ENCODE measurements at regions not wholly inside any gene's neighbourhood (a gene's known extent, or its start where the extent isn't known, plus 50 kb on each side); places are given as distances from the start of the nearest gene placed in this dataset.

GRCh38 chr4:23697722-23698121 is 192.1 kb downstream of the PPARGC1A start:
- Mint-ChIP-seq H3K36me3 (ENCODE audit: insufficient read depth) (no peaks in the 10 kb centered on the region), H3K9me3 (ENCODE audit: low read depth) (no peaks in the 10 kb centered on the region)

DNA sequence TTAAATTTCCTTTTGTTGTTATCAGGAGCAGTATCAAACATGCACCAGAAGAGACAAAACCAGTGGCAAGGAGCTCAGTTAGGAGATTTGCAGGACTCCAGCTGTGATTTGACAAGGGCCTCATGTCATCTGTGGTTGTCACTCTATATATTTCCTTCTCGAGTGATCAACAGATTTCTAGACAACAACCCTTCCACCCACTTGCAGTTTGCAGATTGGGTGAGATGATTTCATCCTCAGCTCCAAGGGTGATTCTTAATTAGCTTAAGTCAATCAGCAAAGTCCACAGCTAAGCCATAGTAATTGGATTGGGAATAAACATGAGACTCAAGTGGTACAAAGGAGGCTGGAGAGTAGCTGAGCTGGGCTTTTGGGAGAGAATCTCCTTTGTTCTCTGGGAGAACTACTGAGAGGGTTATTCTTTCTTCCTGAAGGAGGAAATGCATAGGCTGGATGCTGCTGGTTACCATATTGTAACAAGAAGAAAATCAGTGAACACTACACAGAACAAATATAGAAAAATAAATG is 192.8 kb downstream of the PPARGC1A start:
- no peak for DNase-seq (ENCODE audit: low spot score, unreplicated experiment)
- no peak overlapping the region for H3K27ac Mint-ChIP-seq
- no peaks in the 10 kb centered on the region for H3K4me1 Mint-ChIP-seq (ENCODE audit: low read depth)
- TF ChIP-seq, protein P1, sequence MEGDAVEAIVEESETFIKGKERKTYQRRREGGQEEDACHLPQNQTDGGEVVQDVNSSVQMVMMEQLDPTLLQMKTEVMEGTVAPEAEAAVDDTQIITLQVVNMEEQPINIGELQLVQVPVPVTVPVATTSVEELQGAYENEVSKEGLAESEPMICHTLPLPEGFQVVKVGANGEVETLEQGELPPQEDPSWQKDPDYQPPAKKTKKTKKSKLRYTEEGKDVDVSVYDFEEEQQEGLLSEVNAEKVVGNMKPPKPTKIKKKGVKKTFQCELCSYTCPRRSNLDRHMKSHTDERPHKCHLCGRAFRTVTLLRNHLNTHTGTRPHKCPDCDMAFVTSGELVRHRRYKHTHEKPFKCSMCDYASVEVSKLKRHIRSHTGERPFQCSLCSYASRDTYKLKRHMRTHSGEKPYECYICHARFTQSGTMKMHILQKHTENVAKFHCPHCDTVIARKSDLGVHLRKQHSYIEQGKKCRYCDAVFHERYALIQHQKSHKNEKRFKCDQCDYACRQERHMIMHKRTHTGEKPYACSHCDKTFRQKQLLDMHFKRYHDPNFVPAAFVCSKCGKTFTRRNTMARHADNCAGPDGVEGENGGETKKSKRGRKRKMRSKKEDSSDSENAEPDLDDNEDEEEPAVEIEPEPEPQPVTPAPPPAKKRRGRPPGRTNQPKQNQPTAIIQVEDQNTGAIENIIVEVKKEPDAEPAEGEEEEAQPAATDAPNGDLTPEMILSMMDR (IDR thresholded peaks at IDR 0.05; ENCODE audit: unreplicated experiment) = no peak
- no peaks in the 10 kb centered on the region for H3K9me3 Mint-ChIP-seq (ENCODE audit: low read depth)
- H3K36me3 Mint-ChIP-seq (ENCODE audit: insufficient read depth) = no peaks in the 10 kb centered on the region
- H3K27me3 Mint-ChIP-seq = no peaks in the 10 kb centered on the region
- no peak overlapping the region for H3K4me3 Mint-ChIP-seq (ENCODE audit: low read depth)

More at GRCh38 chr4:23697722-23698121, 192.1 kb downstream of the PPARGC1A start:
- no peak for DNase-seq (ENCODE audit: low spot score, unreplicated experiment)
- H3K4me3 Mint-ChIP-seq (ENCODE audit: low read depth) = no peak overlapping the region
- H3K4me1 Mint-ChIP-seq (ENCODE audit: low read depth) = no peaks in the 10 kb centered on the region
- no peak overlapping the region for H3K27ac Mint-ChIP-seq
- no peaks in the 10 kb centered on the region for H3K27me3 Mint-ChIP-seq
- TF ChIP-seq, protein P1 (IDR thresholded peaks at IDR 0.05; ENCODE audit: unreplicated experiment) = no peak

- no peaks in the 10 kb centered on the region for H3K27me3 Mint-ChIP-seq
- DNase-seq (ENCODE audit: low spot score, unreplicated experiment) = no peak
- H3K4me1 Mint-ChIP-seq (ENCODE audit: low read depth) = no peaks in the 10 kb centered on the region
- H3K4me3 Mint-ChIP-seq (ENCODE audit: low read depth) = no peak overlapping the region
- H3K9me3 Mint-ChIP-seq (ENCODE audit: low read depth) = peaks cover 9% of the 10 kb centered on the region
- TF ChIP-seq, protein P1 (IDR thresholded peaks at IDR 0.05; ENCODE audit: unreplicated experiment) = no peak
- H3K36me3 Mint-ChIP-seq (ENCODE audit: insufficient read depth) = no peaks in the 10 kb centered on the region
- H3K27ac Mint-ChIP-seq = no peak overlapping the region
These were observed 203.5 kb downstream of the PPARGC1A start for GRCh38 chr4:23686169-23686897.

DNA sequence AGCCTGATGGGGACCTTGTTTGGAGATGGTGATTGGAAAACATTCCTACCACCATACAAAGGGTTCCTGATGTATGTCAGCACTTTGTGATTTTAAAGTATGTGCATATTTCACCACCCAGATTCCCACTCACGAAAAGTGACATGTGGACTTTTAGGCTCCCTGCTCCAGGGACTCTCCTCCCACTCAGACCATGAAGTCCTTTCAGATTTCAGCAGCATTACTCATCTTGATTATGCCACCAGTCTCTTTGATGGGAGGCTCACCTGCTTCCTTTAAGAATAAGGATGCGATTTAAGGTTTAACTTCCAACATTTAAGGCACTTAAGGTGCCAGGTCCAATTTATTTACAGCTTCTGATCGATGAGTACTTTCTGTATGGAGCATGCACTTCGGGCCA is 204.4 kb downstream of the PPARGC1A start:
- Mint-ChIP-seq H3K4me1 (ENCODE audit: low read depth) (no peaks in the 10 kb centered on the region), H3K36me3 (ENCODE audit: insufficient read depth) (no peaks in the 10 kb centered on the region), H3K4me3 (ENCODE audit: low read depth) (no peak overlapping the region), H3K27ac (no peak overlapping the region), H3K27me3 (no peaks in the 10 kb centered on the region), H3K9me3 (ENCODE audit: low read depth) (peaks cover 9% of the 10 kb centered on the region)
- DNase-seq (ENCODE audit: low spot score, unreplicated experiment) = no peak
- TF ChIP-seq, protein P1 (IDR thresholded peaks at IDR 0.05; ENCODE audit: unreplicated experiment) = no peak

DNA sequence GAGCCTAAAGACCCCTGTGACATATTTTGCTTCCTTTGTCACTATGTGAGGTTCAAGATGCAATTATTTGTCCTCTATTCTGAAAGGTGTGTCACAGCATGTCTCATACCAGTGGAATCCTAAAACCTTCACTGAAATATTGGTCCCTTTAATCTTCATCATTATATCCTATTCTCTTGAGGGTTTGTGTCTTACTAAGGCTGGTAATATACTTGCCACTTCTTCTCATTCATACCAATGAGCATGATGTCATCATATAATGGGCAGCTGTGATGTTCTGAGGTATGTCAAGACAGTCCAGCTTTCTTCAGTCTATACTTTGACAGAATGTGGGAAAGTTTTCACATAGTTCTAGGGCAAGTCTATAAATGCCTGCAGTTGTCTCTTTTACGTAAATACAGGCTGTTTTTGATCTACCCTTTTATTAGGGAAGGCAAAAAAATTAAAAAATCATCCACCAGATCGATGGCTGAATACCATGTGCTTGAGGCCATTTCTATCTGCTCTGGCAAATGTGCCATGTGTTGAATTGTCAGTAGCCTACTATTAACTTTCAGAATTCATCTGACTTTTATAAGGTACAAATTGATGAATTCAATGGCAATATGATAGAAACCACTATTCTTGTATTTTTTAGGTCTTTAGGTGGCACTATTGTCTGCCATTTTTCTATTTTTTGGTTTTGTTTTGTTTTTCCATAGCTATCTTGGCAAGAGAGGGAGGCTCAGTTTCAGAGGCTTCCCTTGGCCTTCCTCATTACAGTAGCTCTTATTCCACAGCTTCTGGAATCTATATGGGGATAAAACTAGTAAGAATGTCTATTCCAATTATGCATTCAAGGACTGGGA is 209.0 kb downstream of the PPARGC1A start:
- Mint-ChIP-seq H3K4me3 (ENCODE audit: low read depth) (no peak overlapping the region), H3K27ac (no peak overlapping the region), H3K27me3 (no peaks in the 10 kb centered on the region), H3K4me1 (ENCODE audit: low read depth) (no peaks in the 10 kb centered on the region), H3K9me3 (ENCODE audit: low read depth) (no peaks in the 10 kb centered on the region), H3K36me3 (ENCODE audit: insufficient read depth) (no peaks in the 10 kb centered on the region)
- TF ChIP-seq, protein P1 (IDR thresholded peaks at IDR 0.05; ENCODE audit: unreplicated experiment) = no peak
- no peak for DNase-seq (ENCODE audit: low spot score, unreplicated experiment)

Data from progenitor cell of endocrine pancreas (in vitro differentiated cells).